ENCODE measurements at regions not wholly inside any gene's neighbourhood (a gene's known extent, or its start where the extent isn't known, plus 50 kb on each side); places are given as distances from the start of the nearest gene placed in this dataset.

- in situ Hi-C loops (cut with MboI) (no loop called here), intact Hi-C loops (cut with micrococcal nuclease; ENCODE audit: unreplicated experiment) (no loop called here)
- DNase-seq (ENCODE audit: low read depth, low spot score) (no peak), ATAC-seq (no peak), FAIRE-seq (no peak)
- ChIA-PET RAD21 (ENCODE audit: unreplicated experiment) (interaction anchor here (0.7 to 1.4 kb wide), 2 partner anchors 19 to 89 kb away, joined by 3 to 4 read pairs; no protein-coding TSS in a partner anchor), SMC1A (ENCODE audit: uncharacterized antibody, unreplicated experiment) (interaction anchor here (0.9 to 1.1 kb wide), 2 partner anchors 10 to 21 kb away, joined by 3 read pairs; no protein-coding TSS in a partner anchor), CTCF (interaction anchor here (0.6 to 1.2 kb wide), 4 partner anchors 72 to 385 kb away, joined by 3 to 4 read pairs (median 3); no protein-coding TSS in a partner anchor), POLR2A (interaction anchor here (1.2 kb wide), 1 partner anchor 12 kb away, joined by 3 read pairs; no protein-coding TSS in a partner anchor)
- no peaks in the 10 kb centered on the region for H4K20me1 ChIP-seq (ENCODE audit: control insufficient read depth, insufficient read depth)
- H2AFZ ChIP-seq (ENCODE audit: control insufficient read depth, low read depth, low read length): no peak overlapping the region
- BruUV-seq (replicated peaks): no TSS peak
- TF ChIP-seq RBBP5 (conservative IDR thresholded peaks at IDR 0.05) (no peak), MEF2A (IDR thresholded peaks at IDR 0.05; ENCODE audit: insufficient read depth, low read depth, low read length) (no peak), RB1 (IDR thresholded peaks at IDR 0.05; ENCODE audit: borderline replicate concordance) (no peak), NR2C1 (IDR thresholded peaks at IDR 0.05) (no peak), ZBTB11 (CRISPR knock-in tag; IDR thresholded peaks at IDR 0.05) (no peak), IRF5 (IDR thresholded peaks at IDR 0.05; ENCODE audit: borderline replicate concordance) (no peak), HDAC6 (IDR thresholded peaks at IDR 0.05; ENCODE audit: unreplicated experiment) (no peak)
- H3K27me3 ChIP-seq (replicated peaks in 1 of 2; ENCODE audit: control insufficient read depth in 2 of 2, insufficient read depth in 2 of 2, low read length in 1 of 2): no peaks in the 10 kb centered on the region
- no peak overlapping the region for H3K27ac ChIP-seq (ENCODE audit: control insufficient read depth, insufficient read depth)
- no peak overlapping the region for H3K9ac ChIP-seq (ENCODE audit: control insufficient read depth, insufficient read depth, low read length)
- H3K36me3 ChIP-seq (ENCODE audit: control insufficient read depth in 2 of 2, insufficient read depth in 2 of 2, low read length in 1 of 2): no peaks in the 10 kb centered on the region
- WGBS (ENCODE audit: insufficient coverage, insufficient replicate concordance, low lambda C conversion rate, missing lambda C conversion rate): 50% methylated on average over 4 of the region's 4 CpGs
- H3K4me1 ChIP-seq (ENCODE audit: control insufficient read depth, insufficient read depth, low read length): no peaks in the 10 kb centered on the region
- H3K4me2 ChIP-seq (ENCODE audit: control insufficient read depth, insufficient read depth): no peak overlapping the region
- H3K79me2 ChIP-seq (ENCODE audit: control insufficient read depth, insufficient read depth, low read length): no peaks in the 10 kb centered on the region
- no peaks in the 10 kb centered on the region; the same call in 2 of the 3 replicates for H3K9me3 ChIP-seq (replicated peaks; ENCODE audit: control insufficient read depth, insufficient read depth, low read length)
- no peak overlapping the region for H3K4me3 ChIP-seq
These were observed 215.0 kb upstream of the E2F8 start for GRCh38 chr11:19455731-19456130.

Measured in GM12878 (cell line).